ENCODE measurements at regions not wholly inside any gene's neighbourhood (a gene's known extent, or its start where the extent isn't known, plus 50 kb on each side); places are given as distances from the start of the nearest gene placed in this dataset.

GRCh38 chr3:191070762-191071403, 128.2 kb upstream of the OSTN start:
- Mint-ChIP-seq H3K27me3 (ENCODE audit: low read depth) (no peaks in the 10 kb centered on the region), H3K36me3 (ENCODE audit: low read depth) (no peaks in the 10 kb centered on the region), H3K27ac (no peak overlapping the region), H3K9me3 (no peaks in the 10 kb centered on the region), H3K4me1 (no peaks in the 10 kb centered on the region), H3K4me3 (no peak overlapping the region)
- no peak for TF ChIP-seq CTCF (IDR thresholded peaks at IDR 0.05; ENCODE audit: unreplicated experiment in 3 of 3)

DNA sequence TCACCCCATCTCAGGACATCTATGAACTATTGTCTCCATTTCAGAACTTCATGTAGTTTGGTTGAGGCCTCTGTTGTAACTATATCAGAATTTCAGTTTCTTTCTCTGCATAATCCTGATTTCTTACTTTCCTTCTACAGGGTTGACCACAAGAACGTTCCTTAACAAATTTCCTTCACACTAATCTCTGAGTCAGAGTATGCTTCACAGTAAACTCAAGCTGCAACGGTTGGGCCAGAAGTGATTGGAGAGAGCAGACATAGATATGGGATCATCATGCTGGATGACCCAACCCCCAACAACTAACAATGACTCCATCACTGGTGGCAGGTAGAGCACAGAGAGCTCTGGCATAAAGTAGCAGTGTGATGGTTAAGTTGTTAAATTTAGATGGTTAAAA, 128.8 kb upstream of the OSTN start:
- Mint-ChIP-seq H3K4me1 (no peaks in the 10 kb centered on the region), H3K27me3 (ENCODE audit: low read depth) (no peaks in the 10 kb centered on the region), H3K27ac (no peak overlapping the region), H3K36me3 (ENCODE audit: low read depth) (no peaks in the 10 kb centered on the region), H3K9me3 (no peaks in the 10 kb centered on the region), H3K4me3 (no peak overlapping the region)
- no peak for TF ChIP-seq CTCF (IDR thresholded peaks at IDR 0.05; ENCODE audit: unreplicated experiment in 3 of 3)

GRCh38 chr3:191068946-191069813, 129.9 kb upstream of the OSTN start:
- no peaks in the 10 kb centered on the region for H3K4me1 Mint-ChIP-seq
- no peak overlapping the region for H3K27ac Mint-ChIP-seq
- H3K36me3 Mint-ChIP-seq (ENCODE audit: low read depth) = no peaks in the 10 kb centered on the region
- no peaks in the 10 kb centered on the region for H3K9me3 Mint-ChIP-seq
- no peak overlapping the region for H3K4me3 Mint-ChIP-seq
- no peak for TF ChIP-seq CTCF (IDR thresholded peaks at IDR 0.05; ENCODE audit: unreplicated experiment in 3 of 3)
- no peaks in the 10 kb centered on the region for H3K27me3 Mint-ChIP-seq (ENCODE audit: low read depth)

DNA sequence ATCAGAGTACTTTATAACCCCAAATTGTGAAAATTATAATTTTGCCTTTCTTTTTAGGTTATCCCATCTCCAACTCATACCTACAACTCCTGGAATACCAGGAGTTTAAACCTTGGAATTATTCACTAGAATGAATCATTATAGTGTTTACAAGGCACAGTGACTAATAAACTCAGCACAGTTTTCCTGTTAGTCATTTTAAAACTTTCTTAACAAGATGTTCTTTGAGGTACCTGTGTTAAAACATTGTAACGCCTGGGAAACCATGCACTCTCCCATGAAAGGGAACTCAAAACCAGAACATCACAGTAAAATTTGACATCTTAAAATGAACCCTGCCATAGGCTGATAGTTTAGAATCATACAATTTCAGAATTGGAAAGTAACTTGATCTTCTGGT, 132.4 kb upstream of the OSTN start:
- TF ChIP-seq CTCF (IDR thresholded peaks at IDR 0.05; ENCODE audit: unreplicated experiment in 3 of 3) = no peak
- H3K4me1 Mint-ChIP-seq = no peaks in the 10 kb centered on the region
- no peak overlapping the region for H3K4me3 Mint-ChIP-seq
- no peaks in the 10 kb centered on the region for H3K9me3 Mint-ChIP-seq
- no peaks in the 10 kb centered on the region for H3K36me3 Mint-ChIP-seq (ENCODE audit: low read depth)
- no peak overlapping the region for H3K27ac Mint-ChIP-seq
- no peaks in the 10 kb centered on the region for H3K27me3 Mint-ChIP-seq (ENCODE audit: low read depth)

GRCh38 chr3:191065181-191065805, 133.7 kb upstream of the OSTN start:
- Mint-ChIP-seq H3K4me3 (no peak overlapping the region), H3K27me3 (ENCODE audit: low read depth) (no peaks in the 10 kb centered on the region), H3K36me3 (ENCODE audit: low read depth) (no peaks in the 10 kb centered on the region), H3K4me1 (no peaks in the 10 kb centered on the region), H3K9me3 (no peaks in the 10 kb centered on the region), H3K27ac (no peak overlapping the region)
- TF ChIP-seq CTCF (IDR thresholded peaks at IDR 0.05; ENCODE audit: unreplicated experiment in 3 of 3) = no peak

All from nephron (organoid).